Activated CD8-positive, alpha-beta T cell treated with anti-CD3 and anti-CD28 coated beads for 36 hours (primary cell): ENCODE measurements at regions not wholly inside any gene's neighbourhood (a gene's known extent, or its start where the extent isn't known, plus 50 kb on each side); places are given as distances from the start of the nearest gene placed in this dataset.
"Not testable (repeated sequence)": the region's sequence is repeated elsewhere in the genome, so short reads cannot be mapped to it uniquely, and the experiment has no call there.

Source experiments
- ATAC-seq: fragments of 200-7000 bp; cut with Tn5 transposase; one replicate; pipeline ENCODE4 v1.10.0; 2021; ENCODE audit warnings: mild to moderate bottlenecking, moderate library complexity
- CTCF ChIA-PET: fragments of 350-600 bp; sonication (Branson Sonifier 250); formaldehyde crosslinking; loops from one replicate; lab custom pipeline; 2021; ENCODE audit warnings: antibody characterized with exemption; lab: Charles Lee
- POLR2A ChIA-PET: fragments of 350-600 bp; sonication (Branson Sonifier 250); formaldehyde crosslinking; loops from one replicate; lab custom pipeline; 2021; ENCODE audit warnings: antibody characterized with exemption; lab: Charles Lee
- DNase-seq: peaks from one replicate; pipeline ENCODE4 v3.0.0-alpha.2; 2020
- H3K27ac Mint-ChIP-seq: one replicate; pipeline ENCODE4 v1.8.0; 2021; ENCODE audit warnings: mild to moderate bottlenecking, mixed read lengths
- H3K27me3 Mint-ChIP-seq: one replicate; pipeline ENCODE4 v1.8.0; 2021; ENCODE audit warnings: mixed read lengths
- H3K36me3 Mint-ChIP-seq: one replicate; pipeline ENCODE4 v1.8.0; 2021; ENCODE audit warnings: low read depth, mixed read lengths
- H3K4me1 Mint-ChIP-seq: one replicate; pipeline ENCODE4 v1.8.0; 2021; ENCODE audit warnings: low read depth, mixed read lengths
- H3K4me3 Mint-ChIP-seq: one replicate; pipeline ENCODE4 v1.8.0; 2021; ENCODE audit warnings: mild to moderate bottlenecking, moderate library complexity, mixed read lengths
- H3K9me3 Mint-ChIP-seq: one replicate; pipeline ENCODE4 v1.8.0; 2021; ENCODE audit warnings: mixed read lengths
- intact Hi-C: fragments of 100-400 bp; cut with micrococcal nuclease; formaldehyde crosslinking; loops from one replicate; pipeline ENCODE4 v1.10.0; 2022
- TF ChIP-seq, protein P1 (sequence below): fragments of 200-600 bp; IDR thresholded peaks from one replicate; pipeline ENCODE4 v1.8.0; 2022; ENCODE audit warnings: antibody characterized with exemption, mild to moderate bottlenecking

DNA sequence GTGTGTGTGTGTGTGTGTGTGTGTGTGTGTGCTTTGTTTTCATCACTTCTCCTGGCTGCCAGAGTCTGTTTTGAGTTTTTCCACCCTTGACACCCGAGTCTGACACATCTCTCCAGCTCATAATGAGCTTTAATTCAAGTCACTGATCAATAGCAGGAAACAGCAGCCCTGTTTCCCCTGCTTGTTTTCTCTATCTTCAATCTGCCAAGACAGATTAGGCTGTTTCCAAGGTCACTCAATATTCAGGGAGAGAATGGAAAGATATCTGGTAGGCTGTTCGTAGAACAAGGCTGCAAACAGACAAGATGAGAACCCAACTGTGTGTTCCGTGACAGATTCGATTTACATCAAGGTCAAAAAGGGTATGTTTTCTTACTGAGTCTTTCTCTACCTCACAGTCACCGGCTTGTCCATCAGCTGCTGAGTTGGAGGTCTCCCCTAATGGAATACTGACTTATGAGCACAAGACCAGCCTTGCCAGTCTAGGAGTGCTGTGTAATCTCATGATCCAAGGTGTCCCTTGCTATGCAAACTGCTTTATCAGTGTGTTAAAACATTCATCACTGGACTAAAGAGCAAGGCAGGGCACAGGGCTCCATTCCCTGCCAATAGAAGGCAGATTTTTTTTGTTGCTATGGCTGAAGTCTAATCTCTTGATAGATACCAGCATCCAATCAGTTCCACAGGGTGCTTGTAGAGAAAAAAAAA lies 187.9 kb upstream of the LMCD1 start:
- no peak overlapping the region for H3K4me3 Mint-ChIP-seq
- POLR2A ChIA-PET = no interaction called here
- ATAC-seq (no peak), DNase-seq (no peak)
- H3K9me3 Mint-ChIP-seq = no peaks in the 10 kb centered on the region
- TF ChIP-seq, protein P1, sequence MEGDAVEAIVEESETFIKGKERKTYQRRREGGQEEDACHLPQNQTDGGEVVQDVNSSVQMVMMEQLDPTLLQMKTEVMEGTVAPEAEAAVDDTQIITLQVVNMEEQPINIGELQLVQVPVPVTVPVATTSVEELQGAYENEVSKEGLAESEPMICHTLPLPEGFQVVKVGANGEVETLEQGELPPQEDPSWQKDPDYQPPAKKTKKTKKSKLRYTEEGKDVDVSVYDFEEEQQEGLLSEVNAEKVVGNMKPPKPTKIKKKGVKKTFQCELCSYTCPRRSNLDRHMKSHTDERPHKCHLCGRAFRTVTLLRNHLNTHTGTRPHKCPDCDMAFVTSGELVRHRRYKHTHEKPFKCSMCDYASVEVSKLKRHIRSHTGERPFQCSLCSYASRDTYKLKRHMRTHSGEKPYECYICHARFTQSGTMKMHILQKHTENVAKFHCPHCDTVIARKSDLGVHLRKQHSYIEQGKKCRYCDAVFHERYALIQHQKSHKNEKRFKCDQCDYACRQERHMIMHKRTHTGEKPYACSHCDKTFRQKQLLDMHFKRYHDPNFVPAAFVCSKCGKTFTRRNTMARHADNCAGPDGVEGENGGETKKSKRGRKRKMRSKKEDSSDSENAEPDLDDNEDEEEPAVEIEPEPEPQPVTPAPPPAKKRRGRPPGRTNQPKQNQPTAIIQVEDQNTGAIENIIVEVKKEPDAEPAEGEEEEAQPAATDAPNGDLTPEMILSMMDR = no peak
- H3K27me3 Mint-ChIP-seq = no peaks in the 10 kb centered on the region
- H3K27ac Mint-ChIP-seq = no peak overlapping the region
- no peaks in the 10 kb centered on the region for H3K4me1 Mint-ChIP-seq
- H3K36me3 Mint-ChIP-seq = no peaks in the 10 kb centered on the region
- CTCF ChIA-PET = interaction anchor here (1.5 kb wide), 1 partner anchor 10 kb away, joined by 6 read pairs; no protein-coding TSS in a partner anchor
- intact Hi-C loops = no loop called here

DNA sequence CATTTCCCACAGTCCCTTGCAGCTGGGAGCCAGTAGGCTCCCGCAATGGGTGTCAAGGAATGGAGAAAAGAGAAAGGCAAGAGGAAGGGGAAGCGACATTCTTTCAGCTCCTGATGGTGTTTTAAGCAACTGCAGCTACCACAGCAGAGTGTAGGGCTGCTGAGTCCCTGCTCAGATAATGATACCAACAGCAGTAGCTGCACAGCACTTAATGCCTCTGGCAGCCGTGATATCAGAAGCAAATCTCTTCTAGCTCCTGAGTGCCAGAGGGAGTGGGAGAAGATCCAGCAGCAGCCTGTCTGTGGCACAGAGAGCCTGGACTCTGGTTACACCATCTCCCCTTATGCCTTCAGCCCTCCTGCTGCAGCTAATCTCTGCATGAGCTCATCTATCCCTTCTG lies 186.1 kb upstream of the LMCD1 start:
- H3K4me3 Mint-ChIP-seq, intact Hi-C loops, H3K27me3 Mint-ChIP-seq, H3K27ac Mint-ChIP-seq, DNase-seq, POLR2A ChIA-PET, ATAC-seq, H3K4me1 Mint-ChIP-seq, H3K36me3 Mint-ChIP-seq, H3K9me3 Mint-ChIP-seq: not testable (repeated sequence)
- CTCF ChIA-PET = interaction anchor here (1.5 kb wide), 1 partner anchor 101 kb away, joined by 5 read pairs; no protein-coding TSS in a partner anchor

DNA sequence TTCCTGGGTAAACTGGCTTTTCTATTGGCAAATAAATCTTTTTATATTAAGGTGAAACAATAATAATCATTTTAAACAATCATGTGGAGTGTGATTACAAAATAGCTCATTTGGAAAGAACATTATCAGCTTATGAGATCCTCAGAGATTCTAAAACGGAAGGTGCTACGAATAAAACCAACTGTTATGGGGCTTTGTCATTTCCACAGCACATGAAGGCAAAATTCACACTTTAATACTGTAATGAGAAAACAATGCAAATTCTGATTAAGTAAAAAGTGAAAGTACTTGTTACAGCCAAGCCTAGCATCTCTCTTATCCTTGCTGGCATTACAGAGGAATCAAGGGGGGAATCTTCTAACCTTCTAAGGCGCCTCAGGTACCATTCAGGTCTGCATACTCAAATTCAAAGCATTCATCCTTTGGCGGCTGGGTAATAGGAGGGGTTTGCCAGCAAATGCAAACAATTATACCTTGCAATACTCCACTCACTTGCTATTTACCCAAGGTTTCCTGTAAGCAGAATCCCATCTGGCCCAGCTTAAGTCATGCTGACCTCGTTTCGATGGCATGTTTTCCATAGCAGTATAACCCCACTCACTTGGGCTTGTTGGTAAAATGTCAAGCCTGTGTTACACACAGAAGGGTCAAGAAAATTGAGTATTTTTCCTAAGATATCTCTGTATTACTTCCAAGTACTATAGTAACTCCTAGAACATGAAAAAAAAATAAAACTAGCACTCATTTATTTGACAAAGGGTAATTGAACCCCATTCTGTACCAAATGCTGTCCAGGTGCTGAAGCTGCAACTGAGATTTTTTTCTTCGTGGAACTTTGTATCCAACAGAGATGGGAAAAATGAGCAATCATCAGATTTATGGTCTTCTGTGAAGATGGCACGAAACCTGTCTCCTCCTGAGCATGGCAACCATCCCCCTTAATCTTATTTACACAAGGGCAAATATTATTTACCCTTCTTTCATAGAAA lies 183.7 kb upstream of the LMCD1 start:
- no peak for ATAC-seq
- TF ChIP-seq, protein P1 = no peak
- Mint-ChIP-seq H3K27ac (no peak overlapping the region), H3K27me3 (no peaks in the 10 kb centered on the region), H3K4me3 (no peak overlapping the region), H3K4me1 (no peaks in the 10 kb centered on the region), H3K9me3 (no peaks in the 10 kb centered on the region), H3K36me3 (no peaks in the 10 kb centered on the region)
- no peak for DNase-seq
- ChIA-PET POLR2A (no interaction called here), CTCF (interaction anchor here (1.0 to 2.5 kb wide), 3 partner anchors 15 to 99 kb away, joined by 3 to 7 read pairs (median 4); no protein-coding TSS in a partner anchor)
- intact Hi-C loops = no loop called here

DNA sequence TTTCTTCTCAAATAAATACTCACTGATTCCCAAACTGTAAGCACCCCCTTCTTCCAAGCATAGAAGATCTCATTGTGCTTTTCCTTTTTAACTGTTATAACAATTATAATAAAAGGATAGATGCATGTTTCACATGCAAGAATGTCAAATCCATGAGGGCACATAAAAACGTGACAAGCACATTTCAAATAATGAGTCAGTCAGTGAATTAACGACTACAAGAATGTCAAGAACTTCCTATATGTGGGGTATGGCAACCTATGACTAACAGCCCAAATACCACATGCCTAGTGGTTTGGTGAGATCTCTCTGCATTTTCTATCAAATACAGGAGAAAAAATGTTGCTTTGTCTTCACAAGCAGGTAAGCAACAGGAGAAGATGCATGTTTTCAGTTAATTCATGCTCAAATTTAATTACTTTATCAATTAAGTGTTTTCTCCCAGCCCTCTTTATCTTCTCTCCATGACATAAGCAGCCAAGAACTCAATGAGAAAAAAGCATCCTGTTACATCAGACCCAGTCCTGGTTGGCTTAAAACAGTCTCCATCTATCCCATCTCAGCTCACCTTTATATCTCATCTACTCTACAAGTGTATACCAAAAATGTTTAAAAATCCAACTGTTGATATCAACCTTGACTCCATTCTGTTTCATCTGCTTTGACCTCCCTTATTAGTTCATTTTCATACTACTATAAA lies 181.5 kb upstream of the LMCD1 start:
- Mint-ChIP-seq H3K27me3 (no peaks in the 10 kb centered on the region), H3K9me3 (no peaks in the 10 kb centered on the region), H3K4me1 (peaks cover 4% of the 10 kb centered on the region), H3K36me3 (no peaks in the 10 kb centered on the region), H3K4me3 (no peak overlapping the region), H3K27ac (no peak overlapping the region)
- ChIA-PET CTCF (interaction anchor here (0.7 to 1.1 kb wide), 2 partner anchors 18 to 97 kb away, joined by 3 to 4 read pairs; no protein-coding TSS in a partner anchor), POLR2A (no interaction called here)
- TF ChIP-seq, protein P1 = no peak
- peak; percentile 62 for ATAC-seq
- intact Hi-C loops = no loop called here
- DNase-seq = peak; percentile 11
